ENCODE measurements at regions not wholly inside any gene's neighbourhood (a gene's known extent, or its start where the extent isn't known, plus 50 kb on each side); places are given as distances from the start of the nearest gene placed in this dataset.

DNA sequence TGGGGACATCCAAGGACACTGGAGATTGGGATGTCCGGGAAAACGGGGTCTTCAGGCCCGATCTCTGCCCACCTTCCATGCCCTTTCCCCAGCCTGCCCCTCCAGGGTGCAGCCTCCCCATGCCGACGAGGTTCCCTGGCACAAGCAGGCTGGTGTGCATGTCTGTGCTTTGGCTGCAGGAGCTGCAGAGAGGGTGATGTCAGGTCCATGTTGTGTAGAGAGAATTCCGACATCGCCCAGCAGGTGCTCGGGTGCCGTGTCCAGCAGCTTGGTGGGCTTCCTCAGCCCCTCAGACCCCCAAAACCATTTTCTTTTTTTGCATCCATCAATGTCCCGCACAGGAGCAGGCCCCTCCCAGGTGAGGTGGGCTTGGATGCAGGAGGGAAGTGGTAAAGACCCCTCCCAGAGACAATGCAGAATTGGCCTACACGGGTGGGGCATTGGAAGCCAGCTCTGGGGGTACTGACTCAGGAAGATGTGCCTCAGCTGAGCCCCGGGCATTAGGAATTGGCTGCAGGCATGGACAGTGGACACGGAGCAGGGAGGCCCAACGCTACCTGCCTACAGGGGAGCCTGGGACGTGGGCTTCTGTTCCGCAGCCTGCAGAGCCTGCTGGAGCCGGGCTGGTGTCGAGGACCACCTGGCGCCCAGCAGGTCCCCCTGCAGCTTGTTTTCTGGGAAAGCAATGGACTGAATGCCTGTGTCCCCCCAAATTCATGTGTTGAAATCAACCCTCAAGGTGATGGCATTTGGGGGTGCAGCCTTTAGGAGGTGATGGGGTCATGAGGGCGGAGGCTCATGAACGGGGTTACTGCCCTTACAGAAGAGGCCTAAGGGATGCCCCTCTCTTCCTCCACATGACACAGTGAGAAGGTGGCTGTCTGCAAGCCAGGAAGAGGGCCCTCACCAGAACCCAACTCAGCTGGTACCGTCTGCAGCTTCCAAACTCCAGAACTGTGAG lies 97.5 kb downstream of the METRNL start:
- FAIRE-seq (no peak), DNase-seq (ENCODE audit: extremely low spot score, insufficient read length, low read depth) (no peak)

DNA sequence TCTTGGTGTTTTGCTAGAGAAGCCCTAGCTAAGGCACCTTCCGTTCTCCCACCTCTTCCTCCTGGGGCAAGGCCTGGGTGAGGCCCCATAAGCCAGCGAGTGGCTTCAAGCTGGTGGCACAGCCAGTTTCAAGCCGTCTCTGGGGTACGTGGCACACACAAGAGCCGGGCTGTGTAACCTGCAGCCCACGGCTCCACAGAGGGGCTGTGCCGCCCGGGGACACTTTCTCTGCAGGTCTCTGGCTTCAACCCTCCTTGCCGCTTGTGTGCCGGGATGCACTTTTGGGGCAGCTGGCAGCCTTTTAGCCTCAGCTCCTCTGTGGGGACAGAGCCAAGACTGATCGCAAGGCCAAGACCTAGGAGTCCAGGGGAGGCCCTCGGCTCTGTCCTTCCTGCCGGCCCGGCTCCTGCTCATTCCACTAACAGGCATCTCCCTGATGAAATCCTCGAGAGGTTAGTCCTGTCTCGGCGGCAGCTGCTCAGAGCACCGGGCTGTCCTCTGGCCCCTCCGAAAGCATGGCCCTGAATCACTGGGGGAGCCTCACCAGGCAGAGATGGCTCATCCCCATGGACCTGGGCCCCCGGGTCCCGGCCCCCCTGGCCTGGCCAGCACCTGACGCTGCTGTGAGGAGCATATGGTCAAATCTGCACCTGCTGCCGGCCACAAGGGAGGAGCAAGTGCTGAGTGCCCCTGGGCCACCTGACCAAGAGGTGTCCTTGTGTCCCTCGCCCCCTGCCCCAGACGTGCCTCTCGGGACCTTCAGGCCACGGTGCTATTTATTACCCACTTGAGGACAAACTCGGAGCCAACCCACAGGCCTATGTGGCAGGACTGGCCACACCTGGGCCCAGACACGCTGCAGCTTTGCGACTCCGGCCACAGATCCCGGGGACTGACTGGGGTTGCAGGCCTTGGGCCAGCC lies 98.5 kb downstream of the METRNL start:
- FAIRE-seq (no peak), DNase-seq (ENCODE audit: extremely low spot score, insufficient read length, low read depth) (no peak)

DNA sequence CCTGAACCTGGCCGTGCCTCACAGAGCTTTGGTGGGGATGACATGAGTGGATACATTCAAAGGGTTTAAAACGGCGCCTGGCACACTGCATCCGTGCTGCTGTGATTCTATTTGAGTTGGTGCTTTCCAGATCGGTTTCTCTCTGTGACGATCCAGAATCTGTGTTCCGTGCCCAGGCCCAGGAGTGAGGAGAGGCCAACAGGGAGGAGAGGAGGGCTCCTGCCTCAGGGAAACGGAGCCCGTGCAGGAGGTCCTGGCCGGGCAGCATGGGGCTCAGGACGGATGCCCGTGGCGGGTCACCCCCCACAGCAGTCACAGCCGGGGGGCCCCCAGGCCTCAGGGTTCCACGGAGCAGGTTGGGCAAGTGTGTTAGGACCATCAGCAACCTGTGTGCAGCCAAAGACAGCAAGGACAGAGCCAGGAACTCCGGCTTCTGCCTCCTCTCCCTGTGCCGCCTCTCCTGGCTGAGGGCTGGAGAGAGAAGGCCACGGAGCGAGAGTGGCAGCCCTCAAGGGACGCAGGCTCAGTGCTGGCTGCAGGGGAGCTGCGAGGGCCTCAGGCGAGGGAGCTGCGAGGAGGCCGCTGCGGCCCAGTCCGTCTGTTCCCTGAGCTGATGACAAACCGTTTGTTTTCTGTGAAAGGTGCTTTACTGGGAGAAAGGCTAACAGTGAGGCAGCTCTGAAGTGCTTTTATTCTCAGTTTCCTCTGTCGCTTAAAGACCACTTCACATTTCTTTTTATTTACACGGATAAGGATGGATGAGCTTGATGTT lies 99.3 kb downstream of the METRNL start:
- FAIRE-seq (no peak), DNase-seq (ENCODE audit: extremely low spot score, insufficient read length, low read depth) (no peak)

DNA sequence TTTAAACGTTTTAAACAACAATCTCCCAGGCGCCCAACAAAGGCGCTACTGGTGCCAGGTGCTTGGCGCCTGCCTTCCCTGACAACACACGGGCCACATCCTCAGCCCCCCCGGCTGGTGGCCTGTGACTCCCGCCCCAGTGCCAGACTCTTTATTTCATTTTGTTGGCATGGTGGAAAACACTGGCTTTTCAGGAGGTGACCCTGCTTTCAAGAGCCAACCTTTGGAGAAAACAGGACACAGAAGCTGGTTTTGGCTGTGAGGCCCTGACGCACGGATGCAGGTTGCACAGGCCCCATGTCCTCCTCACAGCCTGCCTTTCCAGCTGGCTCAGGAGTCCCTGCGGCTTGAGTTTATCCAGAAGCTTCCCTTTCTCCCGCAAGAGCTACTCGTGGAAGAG lies 100.0 kb downstream of the METRNL start:
- no peak for FAIRE-seq

DNA sequence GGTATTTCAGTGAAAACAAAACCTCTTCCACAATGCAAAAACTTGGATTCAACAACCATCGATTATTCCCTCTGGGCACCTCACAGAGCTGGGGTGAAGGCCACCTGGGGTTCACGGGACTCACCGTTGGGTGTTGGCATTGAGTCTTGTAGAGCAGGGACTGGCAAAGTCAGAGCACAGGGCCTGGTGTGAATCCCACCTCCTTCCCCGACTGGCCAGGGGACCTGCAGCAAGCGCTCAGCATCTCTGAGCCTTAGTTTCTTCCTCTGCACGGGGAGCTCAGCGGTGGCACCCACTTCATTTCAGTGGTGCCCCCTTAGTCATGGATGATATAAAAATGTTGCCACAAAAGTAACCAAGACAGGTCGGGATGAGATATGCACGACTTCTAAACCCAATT lies 100.4 kb downstream of the METRNL start:
- FAIRE-seq (no peak), DNase-seq (ENCODE audit: extremely low spot score, insufficient read length, low read depth) (no peak)

More for the DNA sequence above, 100.0 kb downstream of the METRNL start:
- no peak for DNase-seq (ENCODE audit: extremely low spot score, insufficient read length, low read depth)

DNA sequence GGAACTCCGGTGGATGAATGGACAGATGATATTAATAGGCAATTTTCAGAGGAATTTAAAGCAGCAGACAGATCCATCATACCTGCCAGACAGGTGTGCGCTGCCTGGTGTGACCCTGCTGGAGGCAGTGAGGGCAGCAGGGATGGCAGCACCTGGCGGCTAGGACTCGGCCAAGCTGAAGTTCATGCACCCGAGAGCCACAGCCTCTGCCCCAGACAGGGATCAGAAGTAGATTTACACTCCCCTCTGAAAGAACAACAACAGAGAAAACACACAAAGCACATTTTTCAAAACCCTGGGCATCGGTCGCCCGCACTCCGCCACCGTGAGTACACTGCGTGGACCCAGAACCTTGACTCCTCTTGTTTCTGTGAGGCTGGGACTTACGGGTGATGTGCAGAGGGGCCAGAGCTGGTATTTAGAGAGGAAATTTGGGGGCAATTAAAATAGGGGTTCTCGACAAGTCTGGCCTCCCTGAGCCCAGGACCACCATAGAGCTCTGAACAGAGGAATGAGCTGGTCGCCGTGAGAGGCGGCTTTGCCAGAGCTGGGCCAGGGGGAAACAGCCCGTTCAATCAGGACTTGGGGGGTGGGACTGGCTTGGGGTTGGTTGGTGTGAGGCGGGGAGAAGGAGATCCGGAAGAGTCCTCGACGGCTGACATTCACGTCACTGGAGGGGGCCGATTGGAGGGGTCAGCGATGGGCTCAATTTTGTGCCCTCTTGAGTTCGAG lies 101.0 kb downstream of the METRNL start:
- FAIRE-seq (no peak), DNase-seq (ENCODE audit: extremely low spot score, insufficient read length, low read depth) (no peak)

DNA sequence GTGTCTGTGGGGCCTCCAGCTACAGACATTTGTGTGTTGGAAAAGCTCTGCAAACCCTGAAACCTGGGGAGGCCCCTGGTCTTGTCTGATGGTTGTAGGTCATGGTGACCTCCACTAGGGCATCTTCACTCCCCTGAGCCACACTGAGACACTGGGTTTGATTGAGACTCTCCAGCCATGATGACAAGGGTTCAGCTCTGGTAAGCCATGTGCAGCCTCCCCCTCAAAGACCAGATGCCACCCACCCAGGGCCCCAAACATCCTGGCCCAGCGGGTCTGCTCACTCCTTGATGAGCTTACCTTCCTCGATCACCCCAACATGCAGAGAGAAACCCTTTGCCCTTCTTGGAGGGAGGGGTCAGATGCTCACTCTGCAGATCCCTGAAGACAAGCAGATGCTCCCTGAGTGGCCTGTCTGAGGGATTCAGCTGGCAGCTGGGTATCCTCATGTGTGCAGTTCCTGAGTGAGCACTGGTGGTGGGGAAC lies 101.6 kb downstream of the METRNL start:
- DNase-seq (ENCODE audit: extremely low spot score, insufficient read length, low read depth): no peak
- FAIRE-seq: no peak

DNA sequence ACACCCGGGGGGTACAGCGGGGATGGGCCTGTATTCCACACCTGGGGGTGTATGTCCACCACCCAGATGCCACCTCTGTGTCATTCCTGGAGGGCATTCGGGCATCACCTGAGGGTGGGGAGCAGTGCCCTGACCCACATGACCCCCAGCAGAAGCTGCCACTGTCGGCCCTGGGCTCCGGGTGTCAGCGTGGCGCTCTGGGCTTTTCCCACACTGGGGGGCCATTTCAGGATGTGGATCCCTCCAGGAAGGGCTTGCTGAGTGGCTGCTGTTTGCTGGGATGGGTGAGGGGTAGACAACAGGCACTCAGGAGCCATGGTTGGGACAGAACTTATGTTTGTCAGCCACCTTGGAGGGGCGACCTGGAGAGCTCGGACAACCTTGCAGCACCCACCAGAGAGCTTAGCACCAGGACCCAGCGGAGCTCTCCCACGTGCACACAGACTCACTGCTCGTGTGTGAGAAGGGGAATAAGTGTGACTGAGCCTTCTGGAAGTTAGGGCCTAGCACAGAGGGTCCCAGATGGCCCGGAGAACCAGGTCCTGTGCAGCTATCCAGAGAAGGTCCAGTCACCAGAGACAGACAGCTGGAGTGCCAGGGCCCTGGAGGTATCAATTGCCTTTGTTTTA lies 102.7 kb downstream of the METRNL start:
- FAIRE-seq (no peak), DNase-seq (ENCODE audit: extremely low spot score, insufficient read length, low read depth) (no peak)

DNA sequence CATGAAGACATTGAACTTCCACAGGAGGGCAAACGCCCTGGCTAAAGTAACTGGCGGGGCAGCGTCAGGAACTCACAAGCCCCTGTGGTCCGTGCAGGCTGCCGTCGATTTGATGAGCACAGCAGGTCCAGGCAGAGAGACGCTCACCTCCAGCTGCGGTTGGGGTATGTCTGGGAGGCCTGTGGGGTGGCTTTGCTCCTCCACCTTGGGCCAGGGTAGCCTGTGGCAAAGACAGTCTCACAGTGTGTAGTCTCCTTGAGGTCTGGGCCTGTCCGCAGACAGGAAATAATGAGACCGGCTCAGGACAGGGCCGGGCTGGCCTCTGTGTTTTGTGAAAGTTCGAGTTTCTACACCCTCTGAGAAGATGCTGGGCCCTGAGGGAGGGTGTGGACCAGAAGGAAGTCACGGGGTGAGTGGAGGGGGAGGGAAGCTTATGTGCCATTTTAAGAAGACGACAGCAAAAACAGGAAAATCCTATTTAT lies 103.3 kb downstream of the METRNL start:
- no peak for FAIRE-seq
- no peak for DNase-seq (ENCODE audit: extremely low spot score, insufficient read length, low read depth)

DNA sequence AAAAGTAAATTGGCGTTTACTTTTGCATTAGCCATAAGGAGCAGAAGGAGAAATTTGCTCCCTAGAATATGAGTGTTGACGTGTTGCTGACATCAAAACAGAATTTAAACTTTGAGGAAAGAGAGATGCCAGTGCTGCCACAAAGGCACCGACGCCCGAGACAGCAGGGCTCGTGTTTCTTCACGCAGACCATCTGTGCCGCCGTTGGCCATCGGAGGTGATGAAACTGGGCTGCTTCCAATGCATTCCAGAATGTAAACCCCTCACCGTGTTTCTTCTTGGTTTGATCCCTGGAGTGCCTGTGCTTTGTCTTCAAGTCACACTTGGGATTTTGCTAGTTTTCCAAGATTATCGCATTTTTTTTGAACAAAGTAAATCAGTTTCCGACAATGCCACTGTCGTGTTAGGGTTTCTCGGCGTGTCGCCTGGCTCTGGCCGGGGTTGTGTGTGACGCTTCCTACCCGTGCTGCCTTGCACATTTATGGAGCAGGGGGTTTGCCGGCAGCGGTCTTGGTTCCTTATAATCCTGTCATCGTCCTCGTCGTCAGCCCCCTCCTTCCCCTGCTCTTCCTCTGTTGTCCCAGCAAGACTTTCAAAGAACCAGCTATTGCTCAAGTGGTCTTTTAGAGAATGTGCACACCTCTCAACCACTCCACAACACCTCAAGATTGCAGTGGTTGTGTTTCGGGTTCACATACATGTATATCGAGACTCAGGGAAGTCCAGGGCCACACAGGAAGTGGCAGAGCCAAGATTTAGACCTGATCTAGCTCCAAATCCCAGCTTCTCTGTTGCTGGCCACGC lies 103.9 kb downstream of the METRNL start:
- no peak for FAIRE-seq
- no peak for DNase-seq (ENCODE audit: extremely low spot score, insufficient read length, low read depth)

DNA sequence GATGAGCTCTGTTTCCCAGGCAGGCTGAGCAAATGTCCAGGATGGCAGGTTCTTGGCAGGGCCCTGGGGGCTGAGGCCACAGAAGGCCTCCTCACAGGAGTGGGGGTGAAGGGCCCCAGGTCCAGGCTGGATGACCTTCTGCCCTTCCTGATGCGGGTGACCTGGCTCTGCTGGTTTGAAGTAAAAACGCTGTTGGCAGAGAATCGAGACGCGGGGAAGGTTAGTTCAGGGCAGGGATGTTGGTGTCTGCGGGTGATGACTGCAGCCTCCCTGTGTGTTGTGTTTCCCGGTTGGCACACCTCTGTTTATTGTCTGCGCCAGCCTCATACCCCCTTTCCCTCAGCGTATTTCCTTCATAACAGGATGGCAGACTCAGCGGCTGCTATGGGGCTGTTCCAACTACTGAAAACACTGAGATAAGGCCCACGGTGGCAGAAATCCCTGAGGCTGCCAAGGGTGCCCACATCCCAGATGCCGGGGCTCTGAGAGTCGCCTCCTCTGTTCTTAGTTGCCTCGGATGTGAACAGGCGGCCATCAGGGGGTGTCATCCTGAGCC lies 104.6 kb downstream of the METRNL start:
- DNase-seq (ENCODE audit: extremely low spot score, insufficient read length, low read depth): no peak
- no peak for FAIRE-seq

DNA sequence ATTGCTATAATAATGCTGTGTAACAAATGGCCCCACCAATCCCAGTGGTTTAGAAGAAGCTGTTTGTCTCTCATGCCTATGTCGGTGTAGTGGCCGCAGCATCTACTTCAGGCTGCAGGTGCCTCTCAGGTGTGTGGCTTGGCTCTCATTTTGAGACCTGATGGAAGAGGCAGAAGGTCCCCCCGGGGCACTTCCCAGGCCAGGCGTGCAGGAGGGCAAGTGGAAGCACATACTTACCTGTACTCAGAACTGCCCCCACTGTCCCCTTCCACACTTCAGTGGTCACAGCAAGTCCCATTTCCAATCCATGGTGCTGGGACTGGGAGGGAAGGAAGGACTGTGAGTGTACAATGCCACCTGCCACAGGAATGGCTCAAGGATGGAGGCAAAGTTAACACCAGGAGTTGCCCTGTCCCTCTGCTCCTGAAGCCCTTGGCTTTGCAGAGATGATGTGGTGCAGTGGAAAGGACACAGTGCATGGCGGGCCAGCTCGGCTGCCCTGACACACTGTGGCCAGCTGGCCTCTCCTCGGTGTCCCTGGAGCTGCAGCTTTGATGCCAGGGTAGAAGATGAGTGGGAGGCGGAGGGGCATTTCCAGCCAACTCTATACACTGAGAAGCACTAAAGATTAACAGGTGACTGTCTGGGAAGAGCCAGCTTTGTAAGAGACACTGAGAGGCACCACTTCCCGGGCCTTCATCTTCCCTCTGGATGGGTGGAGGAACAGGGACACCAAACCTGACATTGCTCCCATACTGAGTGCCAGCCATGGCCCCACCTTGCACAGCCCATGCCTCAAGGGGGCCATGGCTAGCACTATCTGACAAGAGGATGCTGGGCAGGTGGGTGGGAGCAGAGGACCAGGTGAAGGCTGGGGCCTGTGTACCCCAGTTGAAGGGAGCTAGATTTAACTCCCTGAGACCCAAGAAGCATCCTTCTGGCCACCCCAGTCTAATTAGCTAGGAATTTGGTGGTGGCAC lies 105.9 kb downstream of the METRNL start:
- no peak for FAIRE-seq
- no peak for DNase-seq (ENCODE audit: extremely low spot score, insufficient read length, low read depth)

DNA sequence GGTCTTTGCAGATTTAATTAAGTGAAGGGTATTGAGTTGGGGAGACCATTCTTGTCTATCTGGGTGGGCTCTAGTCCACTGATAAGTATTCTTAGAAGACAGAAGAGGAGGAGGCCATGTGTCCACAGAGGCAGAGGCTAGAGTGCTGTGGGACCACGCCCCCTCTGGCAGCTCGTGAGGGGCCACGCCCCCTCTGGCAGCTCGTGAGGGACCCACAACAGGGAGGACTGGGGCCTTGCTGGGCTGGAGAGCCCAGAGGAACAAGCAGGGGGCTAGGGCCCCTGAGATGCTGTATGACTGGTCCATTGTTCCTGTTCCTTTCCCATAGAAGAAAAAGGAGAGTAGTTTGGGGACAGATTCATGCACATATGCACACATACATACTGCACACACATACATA lies 106.8 kb downstream of the METRNL start:
- DNase-seq (ENCODE audit: extremely low spot score, insufficient read length, low read depth) (no peak), FAIRE-seq (no peak)

DNA sequence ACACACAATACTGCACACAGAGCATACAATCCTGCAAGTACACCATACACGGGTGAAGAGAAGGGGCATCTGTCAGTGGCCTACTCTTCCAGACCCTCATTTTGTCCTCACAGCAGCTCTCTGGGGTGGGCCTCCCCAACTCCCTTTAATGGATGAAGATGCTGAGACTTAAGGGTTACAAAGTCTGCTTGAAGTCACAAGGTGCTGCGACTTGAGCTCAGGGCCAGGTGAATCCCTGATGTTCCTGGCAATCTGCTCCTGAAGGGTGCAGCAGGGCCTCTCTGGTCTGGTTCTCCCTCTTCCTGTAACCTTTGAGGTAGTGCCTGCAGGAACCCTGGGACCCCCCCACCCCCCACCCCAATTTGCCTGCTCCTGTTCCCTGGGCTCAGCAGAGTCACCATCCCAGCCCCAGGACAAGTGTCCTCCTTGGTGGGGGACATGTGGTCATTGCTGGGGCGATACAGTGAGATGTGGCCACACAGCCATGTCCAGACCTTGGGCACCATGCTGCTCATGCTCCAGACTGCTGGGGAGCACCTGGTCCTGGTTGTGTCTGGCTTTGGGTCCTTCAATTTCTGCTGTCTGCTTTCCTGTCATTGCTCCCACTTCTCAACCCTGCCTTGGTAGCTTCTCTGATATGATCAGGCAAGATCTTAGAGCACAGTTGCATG lies 107.5 kb downstream of the METRNL start:
- FAIRE-seq (no peak), DNase-seq (ENCODE audit: extremely low spot score, insufficient read length, low read depth) (no peak)

DNA sequence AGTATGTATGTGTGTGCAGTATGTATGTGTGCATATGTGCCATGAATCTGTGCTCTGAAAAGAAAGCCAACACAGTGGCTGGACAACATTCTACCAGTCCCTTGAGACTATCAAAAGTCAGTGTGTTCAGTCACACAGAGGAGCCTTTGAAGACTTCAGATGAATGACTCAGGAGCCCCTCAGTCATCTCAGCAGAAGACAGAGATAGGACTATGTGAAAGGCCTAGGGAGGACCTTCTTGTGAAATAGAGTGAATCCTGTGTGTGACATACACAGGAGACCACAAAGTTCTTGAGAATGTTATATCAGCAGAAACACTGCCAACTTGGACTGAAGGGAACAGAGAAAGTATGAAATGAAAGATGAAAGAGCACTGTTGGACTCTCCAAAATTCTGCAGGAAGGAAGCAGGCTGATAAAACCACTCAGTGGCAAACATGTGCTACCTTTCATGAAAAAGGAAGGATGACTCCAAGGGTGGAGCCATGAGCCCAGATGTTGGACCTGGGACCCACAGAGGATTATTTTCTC lies 108.4 kb downstream of the METRNL start:
- FAIRE-seq: no peak
- DNase-seq (ENCODE audit: extremely low spot score, insufficient read length, low read depth): no peak

All from GM18507 (cell line).